Ishikawa (cell line): ENCODE measurements at regions not wholly inside any gene's neighbourhood (a gene's known extent, or its start where the extent isn't known, plus 50 kb on each side); places are given as distances from the start of the nearest gene placed in this dataset.

Experiments
- CEBPB ChIP-seq: IDR thresholded peaks from 2 replicates; pipeline ENCODE4 v1.6.1; 2012
- CREB1 ChIP-seq: IDR thresholded peaks from 2 replicates; pipeline ENCODE4 v1.6.1; 2012; ENCODE audit warnings: low read depth
- EGR1 ChIP-seq: IDR thresholded peaks from 2 replicates; pipeline ENCODE4 v1.6.1; 2012
- EP300 ChIP-seq: IDR thresholded peaks from 2 replicates; pipeline ENCODE4 v1.6.1; 2012; ENCODE audit warnings: borderline replicate concordance
- FOXM1 ChIP-seq: IDR thresholded peaks from 2 replicates; pipeline ENCODE4 v1.6.1; 2012; ENCODE audit warnings: low read depth, borderline replicate concordance
- NFIC ChIP-seq: IDR thresholded peaks from 2 replicates; pipeline ENCODE4 v1.6.1; 2012
- RAD21 ChIP-seq: IDR thresholded peaks from 2 replicates; pipeline ENCODE4 v1.6.1; 2012; ENCODE audit warnings: low read depth
- TAF1 ChIP-seq: IDR thresholded peaks from 2 replicates; pipeline ENCODE4 v1.6.1; 2012; ENCODE audit warnings: low read depth, mild to moderate bottlenecking
- TCF12 ChIP-seq: IDR thresholded peaks from 2 replicates; pipeline ENCODE4 v1.6.1; 2012; ENCODE audit warnings: low read depth
- TEAD4 ChIP-seq: IDR thresholded peaks from 2 replicates; pipeline ENCODE4 v1.6.1; 2012
- YY1 ChIP-seq: IDR thresholded peaks from 2 replicates; pipeline ENCODE4 v1.6.1; 2012; ENCODE audit warnings: low read depth
- ZBTB7A ChIP-seq: IDR thresholded peaks from 2 replicates; pipeline ENCODE4 v1.6.1; 2012; ENCODE audit warnings: low read depth
- TF ChIP-seq, protein P1 (sequence below): IDR thresholded peaks from 2 replicates; pipeline ENCODE4 v1.6.1; 2012
- TF ChIP-seq, protein P2 (sequence below): IDR thresholded peaks from 2 replicates; pipeline ENCODE4 v1.6.1; 2012
- TF ChIP-seq, protein P3 (sequence below): IDR thresholded peaks from 2 replicates; pipeline ENCODE4 v1.6.1; 2012; ENCODE audit warnings: low read depth, mild to moderate bottlenecking

DNA sequence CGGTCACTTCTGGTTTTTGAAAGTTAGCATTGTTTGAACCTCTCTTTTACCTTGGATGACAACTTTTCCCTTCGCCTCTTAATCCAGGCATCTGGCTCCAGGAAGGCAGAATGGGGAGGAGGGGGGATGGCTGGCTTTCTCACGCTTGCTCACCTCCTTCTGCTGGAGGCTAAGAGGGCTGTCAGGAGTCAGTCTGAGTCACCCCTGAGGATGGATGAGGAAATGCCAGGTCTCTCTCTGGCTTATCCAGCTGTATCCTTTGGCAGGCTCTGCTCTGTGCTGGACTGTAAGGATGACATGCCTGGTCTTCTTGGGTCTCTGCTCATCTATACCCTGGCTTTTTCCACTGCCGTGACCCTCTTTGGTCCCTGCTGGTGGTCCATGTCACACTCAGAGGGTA lies 142.9 kb upstream of the GYPC start:
- TF ChIP-seq CEBPB (no peak), TAF1 (no peak), YY1 (no peak), FOXM1 (no peak), TEAD4 (no peak), RAD21 (no peak), TCF12 (no peak), EGR1 (no peak), NFIC (no peak), EP300 (no peak), ZBTB7A (no peak), CREB1 (no peak)
- TF ChIP-seq, protein P1, sequence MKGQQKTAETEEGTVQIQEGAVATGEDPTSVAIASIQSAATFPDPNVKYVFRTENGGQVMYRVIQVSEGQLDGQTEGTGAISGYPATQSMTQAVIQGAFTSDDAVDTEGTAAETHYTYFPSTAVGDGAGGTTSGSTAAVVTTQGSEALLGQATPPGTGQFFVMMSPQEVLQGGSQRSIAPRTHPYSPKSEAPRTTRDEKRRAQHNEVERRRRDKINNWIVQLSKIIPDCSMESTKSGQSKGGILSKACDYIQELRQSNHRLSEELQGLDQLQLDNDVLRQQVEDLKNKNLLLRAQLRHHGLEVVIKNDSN = no peak
- TF ChIP-seq, protein P2, sequence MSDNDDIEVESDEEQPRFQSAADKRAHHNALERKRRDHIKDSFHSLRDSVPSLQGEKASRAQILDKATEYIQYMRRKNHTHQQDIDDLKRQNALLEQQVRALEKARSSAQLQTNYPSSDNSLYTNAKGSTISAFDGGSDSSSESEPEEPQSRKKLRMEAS = no peak
- TF ChIP-seq, protein P3, sequence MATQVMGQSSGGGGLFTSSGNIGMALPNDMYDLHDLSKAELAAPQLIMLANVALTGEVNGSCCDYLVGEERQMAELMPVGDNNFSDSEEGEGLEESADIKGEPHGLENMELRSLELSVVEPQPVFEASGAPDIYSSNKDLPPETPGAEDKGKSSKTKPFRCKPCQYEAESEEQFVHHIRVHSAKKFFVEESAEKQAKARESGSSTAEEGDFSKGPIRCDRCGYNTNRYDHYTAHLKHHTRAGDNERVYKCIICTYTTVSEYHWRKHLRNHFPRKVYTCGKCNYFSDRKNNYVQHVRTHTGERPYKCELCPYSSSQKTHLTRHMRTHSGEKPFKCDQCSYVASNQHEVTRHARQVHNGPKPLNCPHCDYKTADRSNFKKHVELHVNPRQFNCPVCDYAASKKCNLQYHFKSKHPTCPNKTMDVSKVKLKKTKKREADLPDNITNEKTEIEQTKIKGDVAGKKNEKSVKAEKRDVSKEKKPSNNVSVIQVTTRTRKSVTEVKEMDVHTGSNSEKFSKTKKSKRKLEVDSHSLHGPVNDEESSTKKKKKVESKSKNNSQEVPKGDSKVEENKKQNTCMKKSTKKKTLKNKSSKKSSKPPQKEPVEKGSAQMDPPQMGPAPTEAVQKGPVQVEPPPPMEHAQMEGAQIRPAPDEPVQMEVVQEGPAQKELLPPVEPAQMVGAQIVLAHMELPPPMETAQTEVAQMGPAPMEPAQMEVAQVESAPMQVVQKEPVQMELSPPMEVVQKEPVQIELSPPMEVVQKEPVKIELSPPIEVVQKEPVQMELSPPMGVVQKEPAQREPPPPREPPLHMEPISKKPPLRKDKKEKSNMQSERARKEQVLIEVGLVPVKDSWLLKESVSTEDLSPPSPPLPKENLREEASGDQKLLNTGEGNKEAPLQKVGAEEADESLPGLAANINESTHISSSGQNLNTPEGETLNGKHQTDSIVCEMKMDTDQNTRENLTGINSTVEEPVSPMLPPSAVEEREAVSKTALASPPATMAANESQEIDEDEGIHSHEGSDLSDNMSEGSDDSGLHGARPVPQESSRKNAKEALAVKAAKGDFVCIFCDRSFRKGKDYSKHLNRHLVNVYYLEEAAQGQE = no peak

DNA sequence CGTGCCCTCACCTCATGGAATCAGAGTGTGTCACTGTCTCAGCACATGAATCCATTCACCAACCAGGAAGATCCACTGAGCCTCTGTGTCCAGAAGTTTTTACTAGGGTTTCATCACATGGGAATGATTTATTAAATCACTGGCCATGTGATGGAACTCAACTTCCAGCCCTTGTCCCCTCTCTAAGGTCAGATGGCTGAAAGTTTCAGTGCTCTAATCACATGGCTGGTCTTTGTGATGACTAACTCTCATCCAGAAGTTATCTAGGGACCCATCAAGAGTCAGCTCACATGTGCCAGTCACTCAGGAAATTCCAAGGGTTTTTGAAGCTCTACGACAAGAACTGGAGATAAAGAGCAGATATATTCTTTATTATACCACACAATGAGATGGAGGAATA lies 140.5 kb upstream of the GYPC start:
- TF ChIP-seq TCF12 (no peak), EP300 (no peak), RAD21 (no peak), EGR1 (no peak), CEBPB (no peak), FOXM1 (no peak), TAF1 (no peak), NFIC (no peak), CREB1 (no peak), TEAD4 (no peak), ZBTB7A (no peak), YY1 (no peak)
- TF ChIP-seq, protein P1 = no peak
- TF ChIP-seq, protein P2 = no peak
- TF ChIP-seq, protein P3 = no peak

DNA sequence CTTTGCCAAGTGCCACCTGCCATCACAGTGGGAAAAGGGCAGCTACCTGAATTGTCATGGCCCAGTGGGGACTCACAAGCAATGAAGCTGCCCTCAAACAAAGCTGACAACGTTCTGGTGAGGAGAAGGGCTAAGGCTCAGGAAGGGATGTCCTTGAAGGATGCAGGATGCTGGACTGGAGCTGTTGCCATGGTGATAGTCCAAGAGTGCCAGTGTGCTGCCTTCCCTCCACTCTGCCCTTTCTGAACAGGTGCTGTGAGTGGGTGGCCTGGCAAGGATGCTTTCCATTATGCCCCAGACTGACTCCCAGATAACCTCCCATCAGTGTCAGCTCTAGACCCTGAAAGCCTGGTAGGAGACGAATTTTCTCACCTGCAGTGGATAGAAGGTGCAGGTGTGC lies 137.8 kb upstream of the GYPC start:
- TF ChIP-seq, protein P1 = no peak
- no peak for TF ChIP-seq YY1
- no peak for TF ChIP-seq NFIC

- TF ChIP-seq EGR1 (no peak), RAD21 (peak; percentile 62)
Measured at GRCh38 chr2:126527836-126528490, 128.0 kb upstream of the GYPC start.

- TF ChIP-seq ZBTB7A (no peak), RAD21 (no peak)
Measured at GRCh38 chr2:126531029-126531428, 124.9 kb upstream of the GYPC start.

GRCh38 chr2:126534478-126534877 lies 121.5 kb upstream of the GYPC start:
- no peak for TF ChIP-seq TCF12
- TF ChIP-seq NFIC = no peak
- no peak for TF ChIP-seq TAF1
- TF ChIP-seq, protein P1 = no peak
- no peak for TF ChIP-seq EGR1
- no peak for TF ChIP-seq EP300
- TF ChIP-seq CEBPB = no peak
- TF ChIP-seq, protein P2 = no peak
- TF ChIP-seq YY1 = no peak
- no peak for TF ChIP-seq CREB1
- TF ChIP-seq, protein P3 = no peak
- no peak for TF ChIP-seq FOXM1
- no peak for TF ChIP-seq TEAD4
- no peak for TF ChIP-seq RAD21
- no peak for TF ChIP-seq ZBTB7A
